ENCODE measurements at regions not wholly inside any gene's neighbourhood (a gene's known extent, or its start where the extent isn't known, plus 50 kb on each side); places are given as distances from the start of the nearest gene placed in this dataset.
"Not testable (repeated sequence)": the region's sequence is repeated elsewhere in the genome, so short reads cannot be mapped to it uniquely, and the experiment has no call there.

- Histone ChIP-seq H3K4me1 (ENCODE audit: insufficient read depth) (no peaks in the 10 kb centered on the region), H3K4me2 (no peak overlapping the region), H3K27me3 (no peaks in the 10 kb centered on the region), H3K79me2 (no peaks in the 10 kb centered on the region), H4K20me1 (ENCODE audit: insufficient read depth, poor library complexity, severe bottlenecking) (no peaks in the 10 kb centered on the region), H3K27ac (no peak overlapping the region), H3K36me3 (replicated peaks; ENCODE audit: insufficient read depth, low read depth) (no peaks in the 10 kb centered on the region), H3K4me3 (no peak overlapping the region), H3K9me2 (replicated peaks; ENCODE audit: insufficient read depth) (no peaks in the 10 kb centered on the region), H2AFZ (no peak overlapping the region), H3K9me3 (ENCODE audit: low read depth) (no peaks in the 10 kb centered on the region)
- WGBS (ENCODE audit: low lambda C conversion rate, missing lambda C conversion rate), result 50% methylated on average over 1 of the region's 1 CpG
- DNase-seq (ENCODE audit: low spot score), result no peak
- TF ChIP-seq CTCF (IDR thresholded peaks at IDR 0.05; ENCODE audit: poor library complexity) (no peak), EZH2 (IDR thresholded peaks at IDR 0.05; ENCODE audit: borderline replicate concordance) (no peak), EZH2phosphoT487 (IDR thresholded peaks at IDR 0.05; ENCODE audit: low read depth, severe bottlenecking, unreplicated experiment) (no peak)
Measured at GRCh38 chr13:82070416-82070815, 1729.5 kb upstream of the SPRY2 start.

GRCh38 chr13:82062772-82063171, 1721.8 kb upstream of the SPRY2 start:
- Histone ChIP-seq H4K20me1 (ENCODE audit: insufficient read depth, poor library complexity, severe bottlenecking) (no peaks in the 10 kb centered on the region), H3K36me3 (replicated peaks; ENCODE audit: insufficient read depth, low read depth) (no peaks in the 10 kb centered on the region), H3K27ac (no peak overlapping the region), H3K4me3 (no peak overlapping the region), H3K27me3 (no peaks in the 10 kb centered on the region), H3K4me2 (no peak overlapping the region), H3K4me1 (ENCODE audit: insufficient read depth) (no peaks in the 10 kb centered on the region), H2AFZ (no peak overlapping the region), H3K9me3 (ENCODE audit: low read depth) (no peaks in the 10 kb centered on the region), H3K9me2 (replicated peaks; ENCODE audit: insufficient read depth) (no peaks in the 10 kb centered on the region), H3K79me2 (no peaks in the 10 kb centered on the region)
- 78% methylated on average over 4 of the region's 4 CpGs for WGBS (ENCODE audit: low lambda C conversion rate, missing lambda C conversion rate)
- DNase-seq (ENCODE audit: low spot score), result no peak
- no peak for TF ChIP-seq CTCF (IDR thresholded peaks at IDR 0.05; ENCODE audit: poor library complexity)
- no peak for TF ChIP-seq EZH2 (IDR thresholded peaks at IDR 0.05; ENCODE audit: borderline replicate concordance)
- no peak for TF ChIP-seq EZH2phosphoT487 (IDR thresholded peaks at IDR 0.05; ENCODE audit: low read depth, severe bottlenecking, unreplicated experiment)

GRCh38 chr13:82058364-82058763, 1717.4 kb upstream of the SPRY2 start:
- H3K4me2 ChIP-seq, result no peak overlapping the region
- no peaks in the 10 kb centered on the region for H3K9me3 ChIP-seq (ENCODE audit: low read depth)
- H3K4me3 ChIP-seq, result no peak overlapping the region
- no peaks in the 10 kb centered on the region for H3K79me2 ChIP-seq
- no peak overlapping the region for H3K27ac ChIP-seq
- TF ChIP-seq EZH2 (IDR thresholded peaks at IDR 0.05; ENCODE audit: borderline replicate concordance) (no peak), CTCF (IDR thresholded peaks at IDR 0.05; ENCODE audit: poor library complexity) (no peak), EZH2phosphoT487 (IDR thresholded peaks at IDR 0.05; ENCODE audit: low read depth, severe bottlenecking, unreplicated experiment) (no peak)
- DNase-seq (ENCODE audit: low spot score), result no peak
- H3K27me3 ChIP-seq, result no peaks in the 10 kb centered on the region
- H2AFZ ChIP-seq, result no peak overlapping the region
- H3K9me2 ChIP-seq (replicated peaks; ENCODE audit: insufficient read depth), result no peaks in the 10 kb centered on the region
- no peaks in the 10 kb centered on the region for H4K20me1 ChIP-seq (ENCODE audit: insufficient read depth, poor library complexity, severe bottlenecking)
- 92% methylated on average over 2 of the region's 2 CpGs for WGBS (ENCODE audit: low lambda C conversion rate, missing lambda C conversion rate)
- H3K4me1 ChIP-seq (ENCODE audit: insufficient read depth), result no peaks in the 10 kb centered on the region
- H3K36me3 ChIP-seq (replicated peaks; ENCODE audit: insufficient read depth, low read depth), result no peaks in the 10 kb centered on the region

- not testable (repeated sequence) for H2AFZ ChIP-seq; H3K4me3 ChIP-seq; H3K4me1 ChIP-seq (ENCODE audit: insufficient read depth); H3K9me3 ChIP-seq (ENCODE audit: low read depth); H3K27ac ChIP-seq; DNase-seq (ENCODE audit: low spot score); H3K4me2 ChIP-seq; H3K79me2 ChIP-seq; H4K20me1 ChIP-seq (ENCODE audit: insufficient read depth, poor library complexity, severe bottlenecking); H3K36me3 ChIP-seq (replicated peaks; ENCODE audit: insufficient read depth, low read depth); H3K27me3 ChIP-seq; H3K9me2 ChIP-seq (replicated peaks; ENCODE audit: insufficient read depth)
- WGBS (ENCODE audit: low lambda C conversion rate, missing lambda C conversion rate), result 96% methylated on average over 23 of the region's 23 CpGs
Measured at GRCh38 chr13:82045316-82045715, 1704.4 kb upstream of the SPRY2 start.

All from hepatocyte (in vitro differentiated cells).